HTR-8/SVneo (cell line): ENCODE measurements at regions not wholly inside any gene's neighbourhood (a gene's known extent, or its start where the extent isn't known, plus 50 kb on each side); places are given as distances from the start of the nearest gene placed in this dataset.
"Not testable (repeated sequence)": the region's sequence is repeated elsewhere in the genome, so short reads cannot be mapped to it uniquely, and the experiment has no call there.

Experiments used
- DNase-seq: peaks from one replicate; pipeline ENCODE4 v3.0.0; 2011; ENCODE audit warnings: low spot score, mixed read lengths; ENCODE audit not compliant: insufficient read length
- FAIRE-seq: peaks from 2 replicates; lab custom pipeline; 2011; peaks lifted over from hg19 to GRCh38; lab: Jason Lieb, UNC

- no peak for FAIRE-seq
- DNase-seq: no peak
Observed at GRCh38 chr3:118181274-118181673, 853.4 kb downstream of the IGSF11 start.

- DNase-seq: no peak
- no peak for FAIRE-seq
Observed at GRCh38 chr3:118186051-118186450, 848.6 kb downstream of the IGSF11 start.

- FAIRE-seq (no peak), DNase-seq (no peak)
Observed at GRCh38 chr3:118187221-118187620, 847.4 kb downstream of the IGSF11 start.

GRCh38 chr3:118196183-118196582, 838.5 kb downstream of the IGSF11 start:
- FAIRE-seq: no peak
- no peak for DNase-seq

GRCh38 chr3:118199044-118199443, 835.6 kb downstream of the IGSF11 start:
- FAIRE-seq: no peak

GRCh38 chr3:118204052-118204656, 830.5 kb downstream of the IGSF11 start:
- DNase-seq (no peak), FAIRE-seq (no peak)

More at GRCh38 chr3:118199044-118199443, 835.6 kb downstream of the IGSF11 start:
- DNase-seq: no peak

GRCh38 chr3:118207271-118207670, 827.4 kb downstream of the IGSF11 start:
- FAIRE-seq (no peak), DNase-seq (no peak)

- FAIRE-seq (no peak), DNase-seq (no peak)
Observed at GRCh38 chr3:118208642-118209041, 826.0 kb downstream of the IGSF11 start.

GRCh38 chr3:118213892-118214291, 820.8 kb downstream of the IGSF11 start:
- FAIRE-seq (no peak), DNase-seq (no peak)

GRCh38 chr3:118226206-118226605, 808.4 kb downstream of the IGSF11 start:
- FAIRE-seq (no peak), DNase-seq (no peak)

- DNase-seq (no peak), FAIRE-seq (no peak)
Observed at GRCh38 chr3:118227191-118227590, 807.5 kb downstream of the IGSF11 start.

- DNase-seq (no peak), FAIRE-seq (no peak)
Observed at GRCh38 chr3:118228151-118228550, 806.5 kb downstream of the IGSF11 start.

GRCh38 chr3:118229196-118229595, 805.5 kb downstream of the IGSF11 start:
- FAIRE-seq (no peak), DNase-seq (no peak)

GRCh38 chr3:118231578-118231977, 803.1 kb downstream of the IGSF11 start:
- no peak for DNase-seq
- FAIRE-seq: no peak

- DNase-seq (no peak), FAIRE-seq (no peak)
Observed at GRCh38 chr3:118239253-118239652, 795.4 kb downstream of the IGSF11 start.

- FAIRE-seq (no peak), DNase-seq (no peak)
Observed at GRCh38 chr3:118244761-118245160, 789.9 kb downstream of the IGSF11 start.

GRCh38 chr3:118245312-118245711, 789.3 kb downstream of the IGSF11 start:
- no peak for FAIRE-seq

GRCh38 chr3:118258850-118259249, 775.8 kb downstream of the IGSF11 start:
- FAIRE-seq, DNase-seq: not testable (repeated sequence)

More at GRCh38 chr3:118245312-118245711, 789.3 kb downstream of the IGSF11 start:
- DNase-seq: no peak

- FAIRE-seq (no peak), DNase-seq (no peak)
Observed at GRCh38 chr3:118262800-118263402, 771.7 kb downstream of the IGSF11 start.

- no peak for DNase-seq
- no peak for FAIRE-seq
Observed at GRCh38 chr3:118267588-118267987, 767.1 kb downstream of the IGSF11 start.

GRCh38 chr3:118269537-118270125, 765.0 kb downstream of the IGSF11 start:
- FAIRE-seq (no peak), DNase-seq (no peak)

- DNase-seq (no peak), FAIRE-seq (no peak)
Observed at GRCh38 chr3:118272991-118273390, 761.7 kb downstream of the IGSF11 start.
